K562 (cell line): ENCODE measurements at regions not wholly inside any gene's neighbourhood (a gene's known extent, or its start where the extent isn't known, plus 50 kb on each side); places are given as distances from the start of the nearest gene placed in this dataset.

Experiments used
- ATAC-seq: fragments of 200-7000 bp; cut with Tn5 transposase; 3 replicates; pipeline ENCODE4 v1.9.1; 2020; ENCODE audit warnings: moderate library complexity
- BruUV-seq: library from RNA; stranded (reverse); fragments of 400-500 nt; replicated peaks from 2 replicates; lab custom pipeline; 2021; lab: Mats Ljungman, UMichigan
- CTCF ChIA-PET: fragments of 300-600 bp; formaldehyde crosslinking; extraction: SDS; loops from one replicate; lab custom pipeline; 2021; ENCODE audit warnings: low intra/inter-chr PET ratio; lab: Yijun Ruan, JAX
- POLR2A ChIA-PET: fragments of 300-600, 350-650 bp; sonication (Branson Sonifier 250); formaldehyde crosslinking; extraction: SDS; loops from one replicate; lab custom pipeline; 2021; ENCODE audit warnings: antibody characterized with exemption, inconsistent platforms; lab: Yijun Ruan, JAX
- DNase-seq, 4 experiments: peaks; one replicate each; pipeline versions ENCODE4 v3.0.0 to v3.0.0-alpha.2; 2011 to 2018; ENCODE audit warnings: low spot score in 3 of 4, mixed read lengths in 3 of 4; ENCODE audit errors: extremely low read depth in 1 of 4
- FAIRE-seq: peaks from 2 replicates; lab custom pipeline; 2011; peaks lifted over from hg19 to GRCh38; lab: Jason Lieb, UNC
- H2AFZ ChIP-seq: 2 replicates; pipeline ENCODE4 v1.6.0; 2011; ENCODE audit warnings: low read depth, low read length, control low read depth, inconsistent platforms
- H3K27ac ChIP-seq: fragments of 200-600 bp; 3 replicates; pipeline ENCODE4 v1.8.0; 2011; ENCODE audit warnings: low read depth, mild to moderate bottlenecking, control low read depth, inconsistent platforms, low read length, moderate library complexity, mixed read lengths; ENCODE audit errors: extremely low read depth
- H3K27me3 ChIP-seq, 2 experiments: fragments of 300-600 bp in 1 of 2; 2 replicates in 1 of 2; 3 replicates in 1 of 2; pipeline versions ENCODE4 v1.6.0 to v1.8.0; 2011; ENCODE audit warnings: inconsistent platforms in 2 of 2, low read length in 2 of 2, mild to moderate bottlenecking in 1 of 2, mixed read lengths in 1 of 2, moderate library complexity in 1 of 2; ENCODE audit not compliant: control insufficient read depth in 2 of 2, insufficient read depth in 2 of 2
- H3K36me3 ChIP-seq: fragments of 300-600 bp; 3 replicates; pipeline ENCODE4 v1.8.0; 2011; ENCODE audit warnings: mild to moderate bottlenecking, low read length, inconsistent platforms; ENCODE audit not compliant: control insufficient read depth, insufficient read depth
- H3K4me1 ChIP-seq, 2 experiments: fragments of 200-600 bp in 1 of 2; replicated peaks in 1 of 2; 2 replicates in 1 of 2; 3 replicates in 1 of 2; pipeline versions ENCODE4 v1.5.1 to v1.8.0; 2011; ENCODE audit warnings: inconsistent platforms in 2 of 2, low read length in 2 of 2, mild to moderate bottlenecking in 1 of 2, mixed read lengths in 1 of 2, moderate library complexity in 1 of 2; ENCODE audit not compliant: control insufficient read depth in 2 of 2, insufficient read depth in 2 of 2
- H3K4me2 ChIP-seq: 2 replicates; pipeline ENCODE4 v1.6.1; 2011; ENCODE audit warnings: low read length, control low read depth, inconsistent platforms, mixed read lengths; ENCODE audit not compliant: insufficient read depth
- H3K4me3 ChIP-seq: fragments of 200-600 bp; sonication (generic), shearing (Covaris generic); 2 replicates; pipeline ENCODE4 v1.5.1; 2016; ENCODE audit warnings: control low read depth, inconsistent platforms
- H3K79me2 ChIP-seq: fragments of 200-600 bp; 3 replicates; pipeline ENCODE4 v1.8.0; 2011; ENCODE audit warnings: low read length, inconsistent platforms; ENCODE audit not compliant: control insufficient read depth, insufficient read depth
- H3K9ac ChIP-seq, 2 experiments: 2 replicates each; pipeline versions ENCODE4 v1.6.0 to v1.6.1; 2011; ENCODE audit warnings: low read depth in 2 of 2, low read length in 2 of 2, control low read depth in 1 of 2, inconsistent platforms in 1 of 2, mild to moderate bottlenecking in 1 of 2, mixed read lengths in 1 of 2; ENCODE audit not compliant: insufficient read depth in 1 of 2
- H3K9me1 ChIP-seq: one replicate; pipeline ENCODE4 v1.6.0; 2011; ENCODE audit warnings: inconsistent platforms, mild to moderate bottlenecking, low read length, moderate library complexity; ENCODE audit not compliant: control insufficient read depth, insufficient read depth
- H3K9me3 ChIP-seq: replicated peaks from 2 replicates; pipeline ENCODE4 v1.5.1; 2011; ENCODE audit warnings: low read depth, low read length, inconsistent platforms; ENCODE audit not compliant: control insufficient read depth, insufficient read depth
- H4K20me1 ChIP-seq: replicated peaks from 2 replicates; pipeline ENCODE4 v1.6.1; 2011; ENCODE audit warnings: low read length, inconsistent platforms, mixed read lengths; ENCODE audit not compliant: control insufficient read depth, insufficient read depth
- CC2D1A ChIP-seq: fragments of 450-650 bp; IDR thresholded peaks from 2 replicates; pipeline ENCODE4 v1.6.1; 2017; ENCODE audit warnings: mild to moderate bottlenecking
- ERF ChIP-seq: fragments of 450-650 bp; formaldehyde crosslinking; IDR thresholded peaks from 2 replicates; pipeline ENCODE4 v1.4.0; 2020; ENCODE audit warnings: mild to moderate bottlenecking, mixed read lengths
- EZH2 ChIP-seq: IDR thresholded peaks from 2 replicates; pipeline ENCODE4 v1.6.1; 2012; ENCODE audit warnings: low read depth, mild to moderate bottlenecking, inconsistent platforms, low read length, borderline replicate concordance
- HMG20B ChIP-seq: fragments of 250-450 bp; sonication (Bioruptor Pico); IDR thresholded peaks from 2 replicates; pipeline ENCODE4 v1.5.0; 2021; ENCODE audit warnings: mild to moderate bottlenecking
- PHF8 ChIP-seq: fragments of 200-600 bp; sonication (generic); IDR thresholded peaks from 2 replicates; pipeline ENCODE4 v1.6.1; 2012; ENCODE audit warnings: mixed run types, mild to moderate bottlenecking, inconsistent platforms, low read length, moderate library complexity, borderline replicate concordance
- PYGO2 ChIP-seq: fragments of 450-650 bp; IDR thresholded peaks from 2 replicates; pipeline ENCODE4 v1.6.1; 2016; ENCODE audit warnings: mild to moderate bottlenecking, missing genetic modification characterization, moderate library complexity, missing compliant biosample characterization
- SAFB2 ChIP-seq: fragments of 200-400 bp; formaldehyde crosslinking; IDR thresholded peaks from 2 replicates; pipeline ENCODE4 v1.6.1; 2018; ENCODE audit warnings: borderline replicate concordance, low read length, low read depth, moderate library complexity; ENCODE audit not compliant: severe bottlenecking
- SRF ChIP-seq, 2 experiments: fragments of 250-450, 450-650 bp in 1 of 2; sonication (Bioruptor Pico) in 1 of 2; sonication (generic) in 1 of 2; formaldehyde crosslinking; IDR thresholded peaks; 2 replicates each; pipeline versions ENCODE4 v1.5.0 to v1.5.1; 2020 to 2022; ENCODE audit warnings: mild to moderate bottlenecking in 1 of 2, missing genetic modification reagents in 1 of 2
- ZNF184 ChIP-seq: sonication (generic); formaldehyde crosslinking; IDR thresholded peaks from 2 replicates; pipeline ENCODE4 v1.5.0; 2020; ENCODE audit warnings: missing genetic modification reagents
- WGBS: fragments of 100-300 bp; shearing (Covaris generic); methylation state at CpG from one replicate; pipeline ENCODE4 v1.1.6; 2016; ENCODE audit warnings: low coverage, mixed read lengths; ENCODE audit not compliant: insufficient coverage; ENCODE audit errors: missing lambda C conversion rate; 5-methylcytosine and 5-hydroxymethylcytosine counted together
- in situ Hi-C: fragments of 300-500 bp; cut with MboI; formaldehyde crosslinking; loops from 4 replicates; pipeline ENCODE4 v1.15.0; 2018; ENCODE audit warnings: inconsistent platforms, mixed read lengths
- intact Hi-C: fragments of 100-400 bp; cut with micrococcal nuclease; formaldehyde crosslinking; loops from 2 replicates; pipeline ENCODE4 v1.14.2; 2022
- TF ChIP-seq, protein P1 (sequence below): fragments of 450-650 bp; IDR thresholded peaks from 2 replicates; pipeline ENCODE4 v1.7.0; 2016; ENCODE audit warnings: borderline replicate concordance

DNA sequence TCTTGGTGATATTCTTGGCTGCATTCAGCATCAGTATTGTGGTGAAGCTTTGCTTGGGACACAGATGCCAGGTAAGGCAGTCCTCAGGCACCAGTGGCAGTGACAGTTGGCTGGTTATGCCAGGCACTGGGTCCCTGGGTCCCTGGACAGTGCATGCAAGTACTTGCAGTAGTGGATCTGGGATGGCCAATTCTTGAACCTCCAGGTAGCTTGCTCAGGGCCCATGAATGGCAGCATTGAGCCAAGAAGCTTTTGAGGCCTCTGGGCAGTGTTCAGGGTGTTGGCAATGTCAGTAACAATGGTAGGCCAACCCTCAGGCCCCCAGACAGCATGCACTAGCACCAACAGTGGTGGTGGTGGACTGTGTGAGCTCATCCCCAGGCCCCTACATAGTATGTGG, 106.8 kb upstream of the ANXA10 start (continued):
- TF ChIP-seq SAFB2 (no peak), HMG20B (no peak), ZNF184 (CRISPR knock-in tag) (no peak)

GRCh38 chr4:167986044-167986443, 106.3 kb upstream of the ANXA10 start:
- Histone ChIP-seq H3K27ac (no peak overlapping the region), H3K27me3 (no peaks in the 10 kb centered on the region), H3K36me3 (no peaks in the 10 kb centered on the region), H3K79me2 (no peaks in the 10 kb centered on the region), H3K4me1 (no peaks in the 10 kb centered on the region), H3K4me3 (no peak overlapping the region), H3K9ac (no peak overlapping the region), H3K9me1 (no peaks in the 10 kb centered on the region), H2AFZ (no peak overlapping the region), H3K9me3 (no peaks in the 10 kb centered on the region; the same call in 1 of the 2 replicates), H4K20me1 (no peaks in the 10 kb centered on the region), H3K4me2 (no peak overlapping the region)
- TF ChIP-seq CC2D1A (no peak), ERF (CRISPR knock-in tag) (no peak), SRF (CRISPR knock-in tag; IDR thresholded peaks at IDR 0.05) (no peak), PYGO2 (tag) (no peak), EZH2 (no peak), PHF8 (no peak)
- TF ChIP-seq, protein P1, sequence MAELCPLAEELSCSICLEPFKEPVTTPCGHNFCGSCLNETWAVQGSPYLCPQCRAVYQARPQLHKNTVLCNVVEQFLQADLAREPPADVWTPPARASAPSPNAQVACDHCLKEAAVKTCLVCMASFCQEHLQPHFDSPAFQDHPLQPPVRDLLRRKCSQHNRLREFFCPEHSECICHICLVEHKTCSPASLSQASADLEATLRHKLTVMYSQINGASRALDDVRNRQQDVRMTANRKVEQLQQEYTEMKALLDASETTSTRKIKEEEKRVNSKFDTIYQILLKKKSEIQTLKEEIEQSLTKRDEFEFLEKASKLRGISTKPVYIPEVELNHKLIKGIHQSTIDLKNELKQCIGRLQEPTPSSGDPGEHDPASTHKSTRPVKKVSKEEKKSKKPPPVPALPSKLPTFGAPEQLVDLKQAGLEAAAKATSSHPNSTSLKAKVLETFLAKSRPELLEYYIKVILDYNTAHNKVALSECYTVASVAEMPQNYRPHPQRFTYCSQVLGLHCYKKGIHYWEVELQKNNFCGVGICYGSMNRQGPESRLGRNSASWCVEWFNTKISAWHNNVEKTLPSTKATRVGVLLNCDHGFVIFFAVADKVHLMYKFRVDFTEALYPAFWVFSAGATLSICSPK, result no peak
- FAIRE-seq (no peak), DNase-seq (no peak), ATAC-seq (no peak)
- ChIA-PET POLR2A (no interaction called here), CTCF (no interaction called here)
- intact Hi-C loops (no loop called here), in situ Hi-C loops (no loop called here)
- 9% methylated on average over 3 of the region's 3 CpGs for WGBS
- BruUV-seq, result no TSS peak
